HEK293T (cell line): ENCODE measurements at regions not wholly inside any gene's neighbourhood (a gene's known extent, or its start where the extent isn't known, plus 50 kb on each side); places are given as distances from the start of the nearest gene placed in this dataset.

Experiments used
- CTCF ChIA-PET: fragments of 350-600 bp; formaldehyde crosslinking; extraction: SDS; loops from one replicate; lab custom pipeline; 2021; ENCODE audit warnings: antibody characterized with exemption, inconsistent platforms; lab: Yijun Ruan, JAX
- POLR2A ChIA-PET: fragments of 350-600 bp; formaldehyde crosslinking; extraction: SDS; loops from one replicate; lab custom pipeline; 2020; ENCODE audit warnings: antibody characterized with exemption, inconsistent platforms; lab: Yijun Ruan, JAX
- DNase-seq: peaks from one replicate; pipeline ENCODE4 v3.0.0; 2012; ENCODE audit warnings: mixed read lengths; ENCODE audit errors: extremely low spot score
- ARNT ChIP-seq: fragments of 450-650 bp; IDR thresholded peaks from 2 replicates; pipeline ENCODE4 v1.6.1; 2017; ENCODE audit warnings: mild to moderate bottlenecking
- BHLHE40 ChIP-seq: fragments of 450-650 bp; IDR thresholded peaks from 2 replicates; pipeline ENCODE4 v1.6.1; 2016; ENCODE audit warnings: mild to moderate bottlenecking, moderate library complexity, borderline replicate concordance
- CTBP1 ChIP-seq: fragments of 450-650 bp; IDR thresholded peaks from 2 replicates; pipeline ENCODE4 v1.6.1; 2016; ENCODE audit warnings: borderline replicate concordance
- ELF4 ChIP-seq: fragments of 450-650 bp; IDR thresholded peaks from 2 replicates; pipeline ENCODE4 v1.6.1; 2017; ENCODE audit warnings: antibody characterized with exemption
- FOXA1 ChIP-seq: fragments of 450-650 bp; IDR thresholded peaks from 2 replicates; pipeline ENCODE4 v1.6.1; 2016; ENCODE audit warnings: mild to moderate bottlenecking
- FOXK2 ChIP-seq: fragments of 450-650 bp; IDR thresholded peaks from 2 replicates; pipeline ENCODE4 v1.6.1; 2016; ENCODE audit warnings: mild to moderate bottlenecking
- FOXM1 ChIP-seq: fragments of 450-650 bp; IDR thresholded peaks from 2 replicates; pipeline ENCODE4 v1.6.1; 2017; ENCODE audit warnings: mild to moderate bottlenecking, borderline replicate concordance
- HDGF ChIP-seq: fragments of 450-650 bp; IDR thresholded peaks from 2 replicates; pipeline ENCODE4 v1.6.1; 2017; ENCODE audit warnings: antibody characterized with exemption, borderline replicate concordance
- L3MBTL2 ChIP-seq: fragments of 450-650 bp; conservative IDR thresholded peaks from 2 replicates; pipeline ENCODE4 v1.6.1; 2016; ENCODE audit warnings: mild to moderate bottlenecking
- LEF1 ChIP-seq: fragments of 450-650 bp; IDR thresholded peaks from 2 replicates; pipeline ENCODE4 v1.6.1; 2017; ENCODE audit warnings: mild to moderate bottlenecking, borderline replicate concordance
- NFRKB ChIP-seq: fragments of 450-650 bp; IDR thresholded peaks from 2 replicates; pipeline ENCODE4 v1.6.1; 2016; ENCODE audit warnings: mild to moderate bottlenecking, moderate library complexity
- SP1 ChIP-seq: fragments of 450-650 bp; IDR thresholded peaks from 2 replicates; pipeline ENCODE4 v1.6.1; 2017
- SUZ12 ChIP-seq: fragments of 450-650 bp; IDR thresholded peaks from 2 replicates; pipeline ENCODE4 v1.6.1; 2016; ENCODE audit warnings: mild to moderate bottlenecking
- TARDBP ChIP-seq: fragments of 450-650 bp; IDR thresholded peaks from 2 replicates; pipeline ENCODE4 v1.6.1; 2016
- ZNF384 ChIP-seq: fragments of 450-650 bp; IDR thresholded peaks from 2 replicates; pipeline ENCODE4 v1.6.1; 2016
- TF ChIP-seq, protein P1 (sequence below): fragments of 450-650 bp; IDR thresholded peaks from 2 replicates; pipeline ENCODE4 v1.6.1; 2016

DNA sequence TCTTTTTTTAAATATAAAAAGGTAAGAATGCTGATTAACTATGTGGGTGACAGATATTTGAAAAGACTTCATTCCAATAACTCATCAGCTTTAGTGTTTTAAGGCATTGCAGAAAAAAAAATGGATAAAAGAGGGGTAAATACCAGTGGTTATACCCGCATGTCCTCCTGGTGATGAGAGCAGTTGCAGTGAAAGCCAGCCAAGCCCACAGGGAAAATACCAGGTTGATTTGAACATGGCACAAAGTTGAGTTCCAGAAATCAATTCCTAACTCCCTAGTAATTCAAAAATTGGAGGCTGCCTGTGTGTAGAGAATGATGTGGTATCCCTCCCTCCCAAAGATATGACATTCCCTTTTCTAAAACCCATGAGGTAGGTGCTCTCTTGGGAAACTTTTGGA, 453.2 kb upstream of the SOX9 start:
- ChIA-PET POLR2A (no interaction called here), CTCF (no interaction called here)
- DNase-seq: no peak
- TF ChIP-seq FOXM1: no peak
- TF ChIP-seq BHLHE40: no peak
- no peak for TF ChIP-seq CTBP1
- TF ChIP-seq FOXA1: no peak
- TF ChIP-seq SP1: no peak
- no peak for TF ChIP-seq ELF4
- TF ChIP-seq ZNF384: no peak
- no peak for TF ChIP-seq HDGF
- TF ChIP-seq FOXK2: no peak
- TF ChIP-seq, protein P1, sequence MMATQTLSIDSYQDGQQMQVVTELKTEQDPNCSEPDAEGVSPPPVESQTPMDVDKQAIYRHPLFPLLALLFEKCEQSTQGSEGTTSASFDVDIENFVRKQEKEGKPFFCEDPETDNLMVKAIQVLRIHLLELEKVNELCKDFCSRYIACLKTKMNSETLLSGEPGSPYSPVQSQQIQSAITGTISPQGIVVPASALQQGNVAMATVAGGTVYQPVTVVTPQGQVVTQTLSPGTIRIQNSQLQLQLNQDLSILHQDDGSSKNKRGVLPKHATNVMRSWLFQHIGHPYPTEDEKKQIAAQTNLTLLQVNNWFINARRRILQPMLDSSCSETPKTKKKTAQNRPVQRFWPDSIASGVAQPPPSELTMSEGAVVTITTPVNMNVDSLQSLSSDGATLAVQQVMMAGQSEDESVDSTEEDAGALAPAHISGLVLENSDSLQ: no peak
- no peak for TF ChIP-seq ARNT
- no peak for TF ChIP-seq TARDBP
- no peak for TF ChIP-seq LEF1
- no peak for TF ChIP-seq NFRKB
- TF ChIP-seq SUZ12: no peak
- no peak for TF ChIP-seq L3MBTL2

DNA sequence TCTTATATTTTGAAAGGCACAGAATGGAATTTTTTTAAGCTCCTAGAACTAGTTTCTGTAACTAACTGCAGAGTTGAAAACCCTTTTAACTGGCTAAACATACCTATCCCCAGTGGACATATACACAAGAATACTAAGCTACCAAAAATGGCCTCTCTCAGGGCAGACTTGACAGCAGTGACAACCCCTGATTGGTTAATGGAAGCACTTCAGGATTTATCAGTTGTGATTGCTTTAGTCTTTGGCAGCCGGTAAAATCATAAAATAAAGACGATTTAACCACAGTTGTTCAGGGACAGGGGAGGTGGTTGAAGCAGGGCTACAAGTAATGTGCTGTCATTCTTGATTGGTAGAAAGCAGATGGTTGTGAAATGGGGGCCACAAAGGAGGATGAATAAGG, 452.0 kb upstream of the SOX9 start:
- TF ChIP-seq L3MBTL2 (no peak), BHLHE40 (no peak), HDGF (no peak), FOXM1 (no peak), NFRKB (no peak), FOXK2 (no peak), LEF1 (no peak), CTBP1 (no peak), TARDBP (no peak), FOXA1 (no peak), ARNT (no peak), SUZ12 (no peak), SP1 (no peak), ELF4 (no peak), ZNF384 (no peak)
- TF ChIP-seq, protein P1: no peak
- no peak for DNase-seq
- ChIA-PET CTCF (interaction anchor here (0.6 kb wide), 1 partner anchor 475 kb away, joined by 3 read pairs; no protein-coding TSS in a partner anchor), POLR2A (no interaction called here)

DNA sequence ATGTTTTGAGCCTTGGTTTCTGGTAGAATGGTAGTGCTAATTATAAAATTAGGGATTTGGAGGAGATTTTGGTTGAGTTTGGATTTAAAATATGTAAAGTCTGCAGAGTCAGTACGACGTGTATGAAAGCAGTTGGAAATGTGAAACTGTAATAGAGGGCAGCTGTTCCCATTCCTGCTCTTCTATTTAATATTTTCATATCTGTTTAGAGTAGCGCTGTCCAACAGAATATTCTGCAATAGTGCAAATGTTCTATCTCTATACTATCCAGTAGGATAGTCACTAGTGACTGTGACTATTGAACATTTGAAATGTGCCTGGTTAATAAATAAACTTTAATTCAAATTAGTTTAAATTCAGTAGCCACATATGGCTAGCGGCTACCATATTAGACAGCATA, 443.4 kb upstream of the SOX9 start:
- TF ChIP-seq FOXM1 (no peak), ZNF384 (no peak), NFRKB (no peak), BHLHE40 (no peak), SUZ12 (no peak), ELF4 (no peak), HDGF (no peak), SP1 (no peak), FOXK2 (no peak), FOXA1 (no peak), L3MBTL2 (no peak), LEF1 (no peak)
- TF ChIP-seq, protein P1: no peak
- no peak for DNase-seq
- ChIA-PET CTCF (no interaction called here), POLR2A (no interaction called here)

DNA sequence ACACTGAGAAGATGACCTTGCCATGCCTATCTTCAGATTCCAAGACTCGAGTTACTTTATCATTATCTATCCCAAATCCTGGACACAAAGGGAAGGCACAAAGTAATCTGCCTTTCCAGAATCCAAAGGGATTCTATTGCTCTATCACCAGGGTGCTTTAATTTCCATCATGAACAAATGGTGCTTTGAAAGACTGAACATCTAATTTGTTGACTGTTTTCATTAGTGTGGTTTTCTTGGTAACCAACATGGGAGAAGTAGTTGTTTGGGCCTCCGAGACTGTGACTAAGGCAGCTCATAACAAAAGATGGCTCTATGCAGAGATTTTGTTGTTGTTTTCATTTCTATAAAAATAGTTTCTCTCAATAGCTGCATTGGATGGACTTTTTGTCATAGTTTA, 441.0 kb upstream of the SOX9 start:
- DNase-seq: no peak
- ChIA-PET POLR2A (no interaction called here), CTCF (no interaction called here)
- TF ChIP-seq TARDBP (no peak), HDGF (no peak), CTBP1 (no peak), SUZ12 (no peak), FOXK2 (no peak), L3MBTL2 (no peak), LEF1 (no peak), FOXM1 (no peak), FOXA1 (no peak), NFRKB (no peak), SP1 (no peak), ARNT (no peak)

DNA sequence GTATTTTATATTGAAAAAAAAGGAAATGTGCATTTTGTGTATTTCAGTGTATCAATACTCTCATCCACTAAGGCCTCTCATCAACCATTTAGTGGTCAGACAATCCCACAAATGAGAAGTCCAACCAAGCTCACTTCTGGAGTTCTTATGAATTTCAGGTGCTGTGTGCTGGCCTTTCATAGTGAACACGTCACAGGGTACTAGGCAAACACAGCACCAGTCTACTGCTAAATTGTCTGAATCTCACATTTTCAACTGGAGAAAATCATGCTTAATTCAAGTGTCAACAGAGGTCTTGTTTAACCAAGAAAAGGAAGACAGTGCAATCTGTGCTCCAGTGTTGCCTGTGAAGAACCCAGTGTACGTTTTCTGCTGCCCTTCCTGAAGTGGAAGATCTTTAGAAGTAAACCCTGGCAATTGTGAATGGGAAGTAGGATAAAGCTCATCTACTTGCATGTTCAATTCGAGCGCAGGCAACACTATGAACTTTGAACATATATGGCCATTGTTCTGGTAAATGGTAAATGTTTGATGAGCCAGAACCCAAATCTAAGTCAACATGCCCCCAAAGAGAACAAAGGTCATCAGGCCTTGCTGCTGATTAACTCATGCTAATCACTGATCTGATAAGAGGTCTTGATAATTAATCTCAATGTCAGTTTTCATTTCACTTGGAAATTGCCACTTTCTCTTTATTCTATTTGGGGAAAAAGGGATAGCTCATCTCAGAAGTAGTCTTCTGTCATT, 439.2 kb upstream of the SOX9 start:
- no peak for TF ChIP-seq FOXK2
- POLR2A ChIA-PET: no interaction called here

DNA sequence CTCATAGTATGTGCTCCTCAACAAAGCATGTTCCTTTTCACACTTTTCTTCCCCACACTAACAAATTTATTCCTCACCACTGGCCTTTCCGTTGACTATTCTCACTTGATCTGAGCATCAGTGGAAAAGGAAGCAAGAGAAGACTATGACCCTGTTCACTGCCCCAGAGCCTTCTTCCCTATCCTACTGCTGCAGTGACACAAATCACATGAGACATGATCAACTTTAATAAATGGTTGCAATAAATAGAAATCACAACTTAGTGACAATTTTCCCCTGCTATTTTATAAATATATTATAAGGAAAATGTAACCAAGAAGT, 438.7 kb upstream of the SOX9 start:
- CTCF ChIA-PET: no interaction called here
- no peak for DNase-seq
- TF ChIP-seq SP1 (no peak), LEF1 (no peak), FOXM1 (no peak), FOXA1 (no peak), ARNT (no peak), FOXK2 (no peak), CTBP1 (no peak), L3MBTL2 (no peak), BHLHE40 (no peak), NFRKB (no peak)
- POLR2A ChIA-PET: no interaction called here

More for the DNA sequence above, 439.2 kb upstream of the SOX9 start:
- CTCF ChIA-PET: no interaction called here
- DNase-seq: no peak
